GM13977 (cell line): ENCODE measurements at regions not wholly inside any gene's neighbourhood (a gene's known extent, or its start where the extent isn't known, plus 50 kb on each side); places are given as distances from the start of the nearest gene placed in this dataset.

Experiments
- DNase-seq: peaks from one replicate; pipeline ENCODE4 v3.0.0; 2012; ENCODE audit warnings: low spot score
- in situ Hi-C: fragments of 300-500 bp; cut with MboI; formaldehyde crosslinking; loops from one replicate; pipeline ENCODE4 v1.12.0; 2022; ENCODE audit warnings: low sequenced_read_pairs, low pct_unique_long_range_greater_than_20kb, mixed read lengths, inconsistent platforms; ENCODE audit not compliant: unreplicated experiment
- TF ChIP-seq, protein P1 (sequence below): IDR thresholded peaks from 2 replicates; pipeline ENCODE4 v1.5.1; 2012; ENCODE audit warnings: mild to moderate bottlenecking, control low read depth; ENCODE audit not compliant: insufficient read depth; ENCODE audit errors: extremely low read depth, missing control alignments

DNA sequence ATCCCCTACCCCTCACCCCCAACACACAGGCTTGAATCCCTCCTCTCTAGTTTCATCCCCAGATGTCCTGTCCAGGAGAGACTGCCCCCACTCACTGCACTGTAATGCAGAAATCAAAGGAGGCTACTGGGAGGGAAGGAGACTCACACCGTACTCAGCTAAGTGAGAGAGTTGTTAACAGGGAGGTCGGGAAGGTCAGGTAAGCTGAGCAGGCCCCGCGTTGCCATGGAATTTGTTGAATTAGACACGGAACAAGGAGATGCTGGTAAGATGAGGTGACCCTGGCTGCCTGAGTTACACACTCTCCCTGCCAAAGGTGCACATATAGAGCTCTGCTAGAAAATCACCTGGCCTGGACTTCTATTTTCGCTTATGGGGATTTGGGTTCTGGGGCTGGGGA, 197.9 kb downstream of the NXPE2 start:
- DNase-seq, result no peak
- in situ Hi-C loops, result no loop called here
- TF ChIP-seq, protein P1, sequence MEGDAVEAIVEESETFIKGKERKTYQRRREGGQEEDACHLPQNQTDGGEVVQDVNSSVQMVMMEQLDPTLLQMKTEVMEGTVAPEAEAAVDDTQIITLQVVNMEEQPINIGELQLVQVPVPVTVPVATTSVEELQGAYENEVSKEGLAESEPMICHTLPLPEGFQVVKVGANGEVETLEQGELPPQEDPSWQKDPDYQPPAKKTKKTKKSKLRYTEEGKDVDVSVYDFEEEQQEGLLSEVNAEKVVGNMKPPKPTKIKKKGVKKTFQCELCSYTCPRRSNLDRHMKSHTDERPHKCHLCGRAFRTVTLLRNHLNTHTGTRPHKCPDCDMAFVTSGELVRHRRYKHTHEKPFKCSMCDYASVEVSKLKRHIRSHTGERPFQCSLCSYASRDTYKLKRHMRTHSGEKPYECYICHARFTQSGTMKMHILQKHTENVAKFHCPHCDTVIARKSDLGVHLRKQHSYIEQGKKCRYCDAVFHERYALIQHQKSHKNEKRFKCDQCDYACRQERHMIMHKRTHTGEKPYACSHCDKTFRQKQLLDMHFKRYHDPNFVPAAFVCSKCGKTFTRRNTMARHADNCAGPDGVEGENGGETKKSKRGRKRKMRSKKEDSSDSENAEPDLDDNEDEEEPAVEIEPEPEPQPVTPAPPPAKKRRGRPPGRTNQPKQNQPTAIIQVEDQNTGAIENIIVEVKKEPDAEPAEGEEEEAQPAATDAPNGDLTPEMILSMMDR, result no peak

DNA sequence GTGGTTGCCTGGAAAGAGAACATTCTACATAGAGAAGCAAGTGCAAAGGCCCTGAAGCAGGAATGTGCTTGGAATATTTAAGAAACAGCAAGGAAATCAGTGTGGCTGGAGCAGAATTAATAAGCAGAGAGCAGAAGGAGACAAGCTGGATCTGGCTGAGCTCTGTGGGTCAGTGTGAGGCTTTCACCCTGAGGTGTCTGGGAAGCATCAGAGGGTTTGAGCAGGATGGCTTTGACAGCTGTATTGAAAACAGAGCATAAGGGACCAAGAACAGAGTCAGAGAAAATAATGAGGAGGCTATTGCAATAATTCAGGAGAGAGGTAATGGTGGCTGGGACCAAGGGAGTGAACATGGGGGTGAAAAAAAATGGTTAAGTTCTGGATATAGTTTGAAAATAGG, 199.6 kb downstream of the NXPE2 start:
- TF ChIP-seq, protein P1, result no peak
- DNase-seq, result no peak
- in situ Hi-C loops, result no loop called here

DNA sequence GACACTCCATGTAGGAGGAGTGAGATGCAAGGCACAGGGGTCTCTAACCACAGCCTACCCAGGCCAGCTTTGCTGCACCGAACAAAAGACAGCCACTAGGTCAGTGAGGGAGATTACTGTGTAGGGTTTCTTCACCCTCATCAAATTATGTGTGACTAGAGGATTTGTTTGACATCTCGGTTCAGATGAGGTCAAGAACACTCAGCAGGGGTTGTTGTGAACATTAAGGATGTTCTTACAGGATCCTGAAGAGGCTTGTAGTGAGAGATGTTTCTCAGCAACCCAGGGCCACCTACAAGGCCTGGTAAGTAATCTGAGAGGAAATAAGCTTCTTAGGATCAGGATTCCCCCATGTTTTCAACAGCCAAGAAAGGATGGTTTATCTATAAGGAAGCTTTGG, 202.1 kb downstream of the NXPE2 start:
- DNase-seq, result no peak
- TF ChIP-seq, protein P1, result no peak
- in situ Hi-C loops, result no loop called here

DNA sequence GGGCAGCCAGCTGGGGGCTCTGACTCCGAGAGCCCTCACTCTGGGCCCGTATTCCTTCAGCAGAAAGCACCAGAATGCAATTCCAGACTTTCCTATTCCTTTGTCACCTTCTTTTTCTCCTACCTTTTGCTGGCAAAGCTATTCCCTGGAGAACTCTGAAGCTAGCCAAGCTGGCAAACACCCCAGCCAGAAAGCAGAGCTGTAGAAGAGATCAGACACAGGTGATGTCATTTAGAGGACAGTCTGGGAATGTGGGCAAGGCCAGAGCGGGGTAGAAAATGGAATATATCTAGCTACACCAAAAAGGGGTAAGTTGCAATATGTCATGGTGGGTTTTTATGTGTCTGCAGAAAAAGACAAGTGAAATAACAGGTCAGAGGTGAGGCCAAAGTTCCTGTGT, 205.1 kb downstream of the NXPE2 start:
- in situ Hi-C loops, result no loop called here
- TF ChIP-seq, protein P1, result no peak

DNA sequence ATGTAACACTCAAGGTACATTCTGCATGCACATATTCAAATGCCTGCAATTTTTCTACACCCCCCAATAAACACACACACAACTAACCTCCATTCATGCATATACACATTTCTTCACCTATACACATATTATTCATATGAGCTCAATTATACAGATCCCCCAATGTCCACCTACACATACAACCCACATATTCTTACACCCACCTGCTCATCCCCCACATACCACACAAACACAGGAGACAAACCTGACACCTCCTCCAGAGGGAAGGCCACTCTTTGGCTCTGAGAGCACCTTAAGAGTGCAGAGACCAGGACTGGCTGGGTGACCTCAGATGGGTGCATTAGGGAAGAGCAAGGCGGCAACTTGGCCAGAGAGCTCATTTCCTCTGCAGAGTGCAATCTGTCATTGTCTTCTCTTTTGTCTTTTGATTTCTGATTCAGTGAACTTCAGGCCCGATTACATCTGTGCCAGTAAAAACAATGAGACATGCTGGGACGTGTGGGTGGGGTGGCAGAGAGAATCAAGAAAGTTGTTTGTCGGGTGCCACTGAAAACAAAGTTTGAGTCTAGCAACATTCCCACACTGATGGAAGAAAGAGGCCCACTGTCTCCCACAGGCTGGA, 208.4 kb downstream of the NXPE2 start:
- in situ Hi-C loops, result no loop called here
- TF ChIP-seq, protein P1, result no peak
- DNase-seq, result no peak

More for the DNA sequence above, 205.1 kb downstream of the NXPE2 start:
- DNase-seq, result no peak

DNA sequence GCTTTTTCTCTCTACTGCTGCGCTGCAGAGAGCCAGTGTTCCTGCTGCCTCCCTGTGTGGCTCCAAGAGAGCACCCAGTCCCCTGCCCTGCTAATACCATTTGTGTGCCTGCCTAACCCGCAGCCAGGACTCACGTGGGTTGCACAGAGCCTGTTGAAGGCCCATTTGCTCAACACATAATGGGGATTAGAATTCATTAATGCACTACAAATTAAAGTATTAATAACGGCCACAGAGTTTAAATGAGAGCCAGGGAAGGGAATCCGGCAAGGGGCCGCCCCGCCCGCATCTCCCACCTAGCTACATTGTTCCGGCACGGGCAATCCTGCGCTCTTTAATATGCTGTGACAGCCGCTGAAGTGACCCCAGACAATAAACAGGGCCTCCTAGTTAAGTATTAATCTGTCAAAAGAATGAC, 211.3 kb downstream of the NXPE2 start:
- TF ChIP-seq, protein P1, result no peak
- no peak for DNase-seq
- in situ Hi-C loops, result no loop called here
